ENCODE measurements at regions not wholly inside any gene's neighbourhood (a gene's known extent, or its start where the extent isn't known, plus 50 kb on each side); places are given as distances from the start of the nearest gene placed in this dataset.
A peak's percentile ranks its signal among the peaks of the same experiment; 100 is the strongest.

DNA sequence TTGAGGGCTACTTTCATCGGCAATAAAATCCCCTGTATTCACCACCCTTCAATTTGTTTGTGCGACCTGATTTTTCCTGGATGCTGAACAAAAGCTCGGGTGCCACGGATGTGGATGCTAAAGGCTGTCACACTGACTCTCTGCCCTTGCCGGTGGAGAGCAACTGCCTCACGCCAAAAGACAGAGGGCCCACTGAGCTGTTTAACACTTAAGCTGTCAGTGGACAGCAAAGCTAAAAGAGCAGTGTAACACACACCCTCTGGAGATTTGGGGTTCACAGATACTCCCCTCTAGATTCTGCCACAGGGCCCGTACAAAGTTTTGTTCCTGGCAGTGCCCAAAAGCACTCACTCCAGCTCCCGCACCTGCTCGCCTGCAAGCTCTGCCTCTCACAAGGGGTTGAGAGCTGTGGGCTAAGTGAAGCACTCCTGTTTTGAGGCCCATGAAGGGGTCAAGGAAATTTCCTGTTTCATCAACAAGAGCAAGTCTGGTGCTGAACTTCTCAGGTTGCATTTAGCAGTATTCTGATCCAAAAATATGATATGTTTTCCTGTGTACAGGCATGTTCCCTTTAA is 1571.9 kb downstream of the ADGRL3 start:
- H3K4me1 ChIP-seq: no peaks in the 10 kb centered on the region
- H3K27me3 ChIP-seq: no peaks in the 10 kb centered on the region
- intact Hi-C loops (cut with DNase I; ENCODE audit: low total_unique reads): no loop called here
- DNase-seq: no peak
- TF ChIP-seq, protein P1, sequence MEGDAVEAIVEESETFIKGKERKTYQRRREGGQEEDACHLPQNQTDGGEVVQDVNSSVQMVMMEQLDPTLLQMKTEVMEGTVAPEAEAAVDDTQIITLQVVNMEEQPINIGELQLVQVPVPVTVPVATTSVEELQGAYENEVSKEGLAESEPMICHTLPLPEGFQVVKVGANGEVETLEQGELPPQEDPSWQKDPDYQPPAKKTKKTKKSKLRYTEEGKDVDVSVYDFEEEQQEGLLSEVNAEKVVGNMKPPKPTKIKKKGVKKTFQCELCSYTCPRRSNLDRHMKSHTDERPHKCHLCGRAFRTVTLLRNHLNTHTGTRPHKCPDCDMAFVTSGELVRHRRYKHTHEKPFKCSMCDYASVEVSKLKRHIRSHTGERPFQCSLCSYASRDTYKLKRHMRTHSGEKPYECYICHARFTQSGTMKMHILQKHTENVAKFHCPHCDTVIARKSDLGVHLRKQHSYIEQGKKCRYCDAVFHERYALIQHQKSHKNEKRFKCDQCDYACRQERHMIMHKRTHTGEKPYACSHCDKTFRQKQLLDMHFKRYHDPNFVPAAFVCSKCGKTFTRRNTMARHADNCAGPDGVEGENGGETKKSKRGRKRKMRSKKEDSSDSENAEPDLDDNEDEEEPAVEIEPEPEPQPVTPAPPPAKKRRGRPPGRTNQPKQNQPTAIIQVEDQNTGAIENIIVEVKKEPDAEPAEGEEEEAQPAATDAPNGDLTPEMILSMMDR (IDR thresholded peaks at IDR 0.05): no peak
- H3K36me3 ChIP-seq: no peaks in the 10 kb centered on the region
- H3K27ac ChIP-seq: no peak overlapping the region
- H3K9me3 ChIP-seq: no peaks in the 10 kb centered on the region
- no peak overlapping the region for H3K4me3 ChIP-seq

DNA sequence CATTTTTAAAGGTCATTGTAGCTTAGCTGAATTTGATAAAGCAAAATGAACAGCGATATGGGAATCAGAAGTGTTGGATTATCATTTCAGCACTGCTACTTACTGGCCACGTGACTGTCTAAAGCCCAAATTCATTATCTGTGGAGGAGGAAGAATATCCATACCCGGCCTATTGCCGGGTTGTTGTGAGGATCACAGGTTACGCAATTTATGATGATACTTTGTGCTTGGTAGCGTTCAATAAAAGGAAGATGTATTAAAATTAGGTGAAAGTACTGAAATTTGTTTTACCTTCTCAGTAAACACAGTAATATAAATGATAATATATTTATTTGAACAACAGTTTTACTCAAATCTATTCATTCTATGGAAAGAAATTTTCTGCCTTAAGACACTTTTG is 1540.2 kb downstream of the ADGRL3 start:
- intact Hi-C loops (cut with DNase I; ENCODE audit: low total_unique reads): no loop called here

DNA sequence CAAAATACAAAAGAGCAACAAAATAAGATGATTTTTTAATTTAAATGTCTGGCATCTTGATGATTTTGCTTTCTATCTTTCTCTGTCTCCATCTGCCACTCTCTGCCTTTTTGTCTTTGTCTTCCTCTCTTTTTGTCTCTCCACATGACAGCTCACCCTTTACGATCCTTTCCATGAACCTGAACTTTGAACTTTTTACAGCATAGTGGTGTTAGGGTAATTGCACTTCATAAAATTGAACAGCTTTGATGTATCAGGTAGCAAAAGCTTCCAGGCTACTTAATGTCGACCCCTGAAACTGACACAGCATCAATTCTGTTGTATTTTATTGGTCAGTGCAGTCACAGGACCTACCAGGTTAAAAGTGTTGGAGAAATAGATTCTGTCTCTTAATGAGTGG is 1517.0 kb downstream of the ADGRL3 start:
- H3K36me3 ChIP-seq: no peaks in the 10 kb centered on the region

More for the DNA sequence above, 1540.2 kb downstream of the ADGRL3 start:
- no peaks in the 10 kb centered on the region for H3K9me3 ChIP-seq
- no peaks in the 10 kb centered on the region for H3K4me1 ChIP-seq
- H3K27me3 ChIP-seq: no peaks in the 10 kb centered on the region
- TF ChIP-seq, protein P1 (IDR thresholded peaks at IDR 0.05): no peak
- no peak overlapping the region for H3K27ac ChIP-seq
- DNase-seq: no peak
- H3K36me3 ChIP-seq: no peaks in the 10 kb centered on the region
- H3K4me3 ChIP-seq: no peak overlapping the region

DNA sequence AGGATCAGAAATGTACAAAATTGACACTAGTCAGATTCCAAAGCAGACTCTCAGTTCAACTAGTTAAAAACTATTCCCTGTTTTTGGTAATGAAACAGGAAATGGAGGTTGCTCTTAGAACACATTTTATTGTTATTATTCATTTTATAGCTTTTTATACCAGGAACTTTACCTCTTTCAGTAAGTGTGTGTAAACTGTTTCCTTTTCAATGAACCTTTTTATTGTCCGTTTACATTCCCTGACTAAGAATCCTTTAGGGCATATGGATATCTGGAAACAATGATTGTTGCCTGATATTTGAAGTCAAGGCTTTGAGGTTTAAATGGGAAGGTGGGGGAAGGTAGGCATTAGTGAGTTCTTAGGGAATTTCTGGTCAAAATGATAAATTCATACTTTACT is 1511.4 kb downstream of the ADGRL3 start:
- no peak overlapping the region for H3K4me3 ChIP-seq
- H3K9me3 ChIP-seq: no peaks in the 10 kb centered on the region
- DNase-seq: no peak
- TF ChIP-seq, protein P1 (IDR thresholded peaks at IDR 0.05): no peak
- no peaks in the 10 kb centered on the region for H3K27me3 ChIP-seq
- H3K4me1 ChIP-seq: peaks cover 0 to 4% (median 0%) of the 10 kb centered on the region in 4 donors
- intact Hi-C loops (cut with DNase I; ENCODE audit: low total_unique reads): no loop called here
- no peaks in the 10 kb centered on the region for H3K36me3 ChIP-seq
- H3K27ac ChIP-seq: no peak overlapping the region

More for the DNA sequence above, 1517.0 kb downstream of the ADGRL3 start:
- H3K4me1 ChIP-seq: no peaks in the 10 kb centered on the region
- no peaks in the 10 kb centered on the region for H3K27me3 ChIP-seq
- no peak overlapping the region for H3K4me3 ChIP-seq
- no peak for DNase-seq
- no peaks in the 10 kb centered on the region for H3K9me3 ChIP-seq
- intact Hi-C loops (cut with DNase I; ENCODE audit: low total_unique reads): no loop called here
- no peak overlapping the region for H3K27ac ChIP-seq
- TF ChIP-seq, protein P1 (IDR thresholded peaks at IDR 0.05): no peak

DNA sequence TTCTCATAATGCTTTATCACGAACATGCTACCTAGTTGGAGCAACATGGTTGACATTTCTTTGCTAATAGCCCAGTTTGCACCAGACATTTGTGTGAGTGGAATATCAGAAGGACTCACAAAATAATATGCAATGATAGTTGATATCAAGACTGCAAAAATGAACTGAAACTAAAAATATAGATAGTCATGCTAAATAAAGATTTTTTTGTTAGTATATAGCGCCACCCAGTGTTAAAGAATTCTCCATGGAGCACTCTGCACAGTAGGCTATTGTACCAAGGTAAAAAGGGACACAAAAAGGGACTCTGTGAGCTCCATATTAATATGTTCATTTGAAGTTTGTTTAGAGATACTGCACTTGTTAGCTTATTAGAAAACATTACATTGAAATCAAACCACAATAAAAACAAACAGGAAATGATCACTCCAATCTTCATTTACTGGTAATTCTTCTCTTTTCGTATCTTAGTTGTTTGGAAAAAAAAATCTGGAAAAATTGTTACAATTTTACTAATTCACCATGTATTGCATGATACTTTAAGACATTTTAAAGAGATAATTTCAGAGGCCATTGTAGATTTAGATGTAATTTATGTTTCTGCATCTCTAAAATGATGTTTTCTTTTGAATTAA is 1509.6 kb downstream of the ADGRL3 start:
- Histone ChIP-seq H3K27me3 (no peaks in the 10 kb centered on the region), H3K4me3 (peak overlapping the region; percentile 35), H3K27ac (no peak overlapping the region), H3K9me3 (no peaks in the 10 kb centered on the region), H3K4me1 (peaks cover 0 to 4% (median 0%) of the 10 kb centered on the region in 4 donors), H3K36me3 (no peaks in the 10 kb centered on the region)
- no peak for DNase-seq
- intact Hi-C loops (cut with DNase I; ENCODE audit: low total_unique reads): no loop called here
- TF ChIP-seq, protein P1 (IDR thresholded peaks at IDR 0.05): peak; percentile 53 to 57

Measured in tibial artery (tissue), 4 donors.